Endothelial cell (in vitro differentiated cells): ENCODE measurements at regions not wholly inside any gene's neighbourhood (a gene's known extent, or its start where the extent isn't known, plus 50 kb on each side); places are given as distances from the start of the nearest gene placed in this dataset.

Source experiments
- DNase-seq: peaks from one replicate; pipeline ENCODE4 v3.0.0; 2021; ENCODE audit warnings: low spot score
- H3K27ac Mint-ChIP-seq: one replicate; pipeline ENCODE4 v1.8.0; 2021; ENCODE audit warnings: mixed read lengths, inconsistent platforms; ENCODE audit not compliant: unreplicated experiment
- H3K27me3 Mint-ChIP-seq: one replicate; pipeline ENCODE4 v1.8.0; 2021; ENCODE audit warnings: mild to moderate bottlenecking, moderate library complexity, mixed read lengths, inconsistent platforms; ENCODE audit not compliant: unreplicated experiment
- H3K36me3 Mint-ChIP-seq: one replicate; pipeline ENCODE4 v1.8.0; 2021; ENCODE audit warnings: mild to moderate bottlenecking, low read depth, mixed read lengths, inconsistent platforms; ENCODE audit not compliant: unreplicated experiment
- H3K4me1 Mint-ChIP-seq: one replicate; pipeline ENCODE4 v1.8.0; 2021; ENCODE audit warnings: mild to moderate bottlenecking, mixed read lengths, inconsistent platforms; ENCODE audit not compliant: unreplicated experiment
- H3K4me3 Mint-ChIP-seq: one replicate; pipeline ENCODE4 v1.8.0; 2021; ENCODE audit warnings: mild to moderate bottlenecking, mixed read lengths, inconsistent platforms; ENCODE audit not compliant: unreplicated experiment
- H3K9me3 Mint-ChIP-seq: one replicate; pipeline ENCODE4 v1.8.0; 2021; ENCODE audit warnings: mixed read lengths, inconsistent platforms; ENCODE audit not compliant: unreplicated experiment
- TF ChIP-seq, protein P1 (sequence below): fragments of 200-600 bp; sonication (generic); IDR thresholded peaks from one replicate; pipeline ENCODE4 v1.5.0; 2021; ENCODE audit warnings: antibody characterized with exemption; ENCODE audit not compliant: unreplicated experiment

DNA sequence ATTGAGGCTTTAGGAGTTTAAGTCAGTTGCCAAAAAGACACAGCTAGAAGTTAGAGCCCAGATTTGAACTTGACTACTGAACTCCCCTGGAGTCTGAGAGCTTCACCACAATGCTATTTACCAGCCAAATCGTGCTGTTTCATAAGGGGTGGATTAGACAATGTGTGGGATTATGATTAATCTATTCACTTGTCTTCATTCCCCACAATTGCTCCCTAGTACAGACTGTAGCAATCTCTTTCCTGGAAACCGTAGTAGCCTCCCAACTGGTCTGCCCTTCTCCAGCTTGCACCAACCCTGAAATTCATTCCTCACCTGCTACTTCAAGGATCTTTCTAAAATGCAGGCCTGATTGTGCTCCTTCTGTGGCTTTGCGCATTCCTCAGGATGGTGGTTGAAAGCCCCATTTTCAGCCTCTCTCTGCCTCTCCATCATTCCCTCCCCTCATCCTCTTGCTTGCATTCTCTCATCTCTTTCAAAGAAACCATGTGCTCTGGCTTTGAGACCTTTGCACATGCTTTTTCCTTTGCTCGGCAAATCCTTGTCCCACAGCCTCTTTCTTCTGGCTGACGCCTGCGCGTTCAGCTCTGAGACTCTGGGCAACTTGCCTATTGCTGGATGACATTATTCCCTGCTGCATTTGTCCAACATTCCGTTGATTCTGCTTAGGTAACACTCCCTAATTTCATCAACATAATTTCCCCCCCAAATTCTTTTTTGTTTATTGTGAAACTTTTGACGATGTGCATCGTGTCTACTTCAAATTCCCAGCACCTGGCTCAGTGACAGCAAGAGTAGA is 145.1 kb downstream of the ADRA2A start:
- TF ChIP-seq, protein P1, sequence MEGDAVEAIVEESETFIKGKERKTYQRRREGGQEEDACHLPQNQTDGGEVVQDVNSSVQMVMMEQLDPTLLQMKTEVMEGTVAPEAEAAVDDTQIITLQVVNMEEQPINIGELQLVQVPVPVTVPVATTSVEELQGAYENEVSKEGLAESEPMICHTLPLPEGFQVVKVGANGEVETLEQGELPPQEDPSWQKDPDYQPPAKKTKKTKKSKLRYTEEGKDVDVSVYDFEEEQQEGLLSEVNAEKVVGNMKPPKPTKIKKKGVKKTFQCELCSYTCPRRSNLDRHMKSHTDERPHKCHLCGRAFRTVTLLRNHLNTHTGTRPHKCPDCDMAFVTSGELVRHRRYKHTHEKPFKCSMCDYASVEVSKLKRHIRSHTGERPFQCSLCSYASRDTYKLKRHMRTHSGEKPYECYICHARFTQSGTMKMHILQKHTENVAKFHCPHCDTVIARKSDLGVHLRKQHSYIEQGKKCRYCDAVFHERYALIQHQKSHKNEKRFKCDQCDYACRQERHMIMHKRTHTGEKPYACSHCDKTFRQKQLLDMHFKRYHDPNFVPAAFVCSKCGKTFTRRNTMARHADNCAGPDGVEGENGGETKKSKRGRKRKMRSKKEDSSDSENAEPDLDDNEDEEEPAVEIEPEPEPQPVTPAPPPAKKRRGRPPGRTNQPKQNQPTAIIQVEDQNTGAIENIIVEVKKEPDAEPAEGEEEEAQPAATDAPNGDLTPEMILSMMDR, result no peak
- H3K27ac Mint-ChIP-seq, result no peak overlapping the region
- H3K9me3 Mint-ChIP-seq, result no peaks in the 10 kb centered on the region
- H3K36me3 Mint-ChIP-seq, result no peaks in the 10 kb centered on the region
- H3K4me3 Mint-ChIP-seq, result no peak overlapping the region
- no peaks in the 10 kb centered on the region for H3K4me1 Mint-ChIP-seq
- H3K27me3 Mint-ChIP-seq, result no peaks in the 10 kb centered on the region
- no peak for DNase-seq

DNA sequence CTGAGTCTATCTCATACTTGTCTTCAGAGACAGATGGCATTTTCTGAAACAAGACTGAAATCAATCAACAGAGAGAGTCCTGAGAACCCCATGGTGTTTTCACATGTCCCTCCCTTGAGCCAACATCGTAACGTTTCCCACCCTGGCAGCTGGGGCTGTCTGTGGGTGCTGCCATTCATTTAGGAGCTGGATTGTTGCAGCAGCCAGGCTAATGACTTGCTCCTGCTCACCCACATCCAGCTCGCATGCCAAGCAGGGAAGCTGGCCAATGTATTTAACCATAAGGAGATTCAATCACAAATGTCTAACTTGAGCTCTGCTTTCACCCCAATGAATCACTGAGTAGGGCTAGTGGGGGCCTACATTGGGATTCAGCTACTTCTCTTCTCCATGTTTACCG is 146.1 kb downstream of the ADRA2A start:
- Mint-ChIP-seq H3K27ac (no peak overlapping the region), H3K4me3 (no peak overlapping the region)
- no peak for DNase-seq

DNA sequence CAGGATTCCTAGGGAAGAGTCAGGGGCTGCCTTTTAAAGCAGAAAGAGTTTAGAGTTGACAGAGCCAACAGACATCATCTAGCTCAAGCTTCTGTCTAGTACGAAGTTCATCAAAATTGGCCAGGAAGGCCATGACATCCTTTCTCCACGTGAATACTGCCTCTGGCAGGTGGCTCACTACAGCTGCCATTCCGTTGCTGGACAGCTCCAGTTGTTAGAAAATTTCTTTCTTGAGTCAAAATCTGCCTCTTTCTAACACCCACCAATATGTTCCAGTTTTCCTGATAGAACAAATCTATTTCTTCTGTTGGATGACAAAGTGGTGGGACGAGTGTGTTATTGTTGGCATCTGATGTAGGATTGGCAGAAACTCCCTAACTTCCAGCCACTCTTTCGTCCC is 154.9 kb downstream of the ADRA2A start:
- H3K36me3 Mint-ChIP-seq, result no peaks in the 10 kb centered on the region
- TF ChIP-seq, protein P1, result no peak
- no peaks in the 10 kb centered on the region for H3K9me3 Mint-ChIP-seq
- DNase-seq, result no peak
- no peak overlapping the region for H3K27ac Mint-ChIP-seq
- H3K27me3 Mint-ChIP-seq, result no peaks in the 10 kb centered on the region
- no peak overlapping the region for H3K4me3 Mint-ChIP-seq
- H3K4me1 Mint-ChIP-seq, result peaks cover 4% of the 10 kb centered on the region

More for the DNA sequence above, 146.1 kb downstream of the ADRA2A start:
- no peaks in the 10 kb centered on the region for H3K4me1 Mint-ChIP-seq
- H3K27me3 Mint-ChIP-seq, result no peaks in the 10 kb centered on the region
- no peaks in the 10 kb centered on the region for H3K9me3 Mint-ChIP-seq
- TF ChIP-seq, protein P1, result no peak
- no peaks in the 10 kb centered on the region for H3K36me3 Mint-ChIP-seq

DNA sequence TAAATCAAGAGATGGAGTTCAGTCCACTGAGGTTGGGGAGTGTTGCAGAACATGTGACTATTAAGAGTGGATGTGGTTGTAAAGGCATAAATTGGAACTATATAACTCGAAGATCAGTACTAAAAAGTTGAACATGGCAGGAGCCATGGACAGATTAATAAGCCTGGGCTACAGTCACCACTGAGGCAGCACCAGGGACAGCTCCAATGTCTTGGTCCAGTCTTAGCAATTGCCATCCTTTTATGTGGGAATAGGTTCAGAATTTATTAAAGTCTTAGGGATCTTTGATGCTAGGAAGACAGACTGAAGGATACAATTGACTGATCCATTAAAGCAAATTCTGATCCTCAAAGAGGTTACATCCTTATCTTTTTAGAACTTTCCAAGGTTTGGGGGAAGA is 156.6 kb downstream of the ADRA2A start:
- peaks cover 4% of the 10 kb centered on the region for H3K4me1 Mint-ChIP-seq
- H3K36me3 Mint-ChIP-seq, result no peaks in the 10 kb centered on the region
- no peak overlapping the region for H3K27ac Mint-ChIP-seq
- peak; percentile 42 for DNase-seq
- H3K27me3 Mint-ChIP-seq, result no peaks in the 10 kb centered on the region
- no peaks in the 10 kb centered on the region for H3K9me3 Mint-ChIP-seq
- H3K4me3 Mint-ChIP-seq, result no peak overlapping the region
- TF ChIP-seq, protein P1, result no peak

DNA sequence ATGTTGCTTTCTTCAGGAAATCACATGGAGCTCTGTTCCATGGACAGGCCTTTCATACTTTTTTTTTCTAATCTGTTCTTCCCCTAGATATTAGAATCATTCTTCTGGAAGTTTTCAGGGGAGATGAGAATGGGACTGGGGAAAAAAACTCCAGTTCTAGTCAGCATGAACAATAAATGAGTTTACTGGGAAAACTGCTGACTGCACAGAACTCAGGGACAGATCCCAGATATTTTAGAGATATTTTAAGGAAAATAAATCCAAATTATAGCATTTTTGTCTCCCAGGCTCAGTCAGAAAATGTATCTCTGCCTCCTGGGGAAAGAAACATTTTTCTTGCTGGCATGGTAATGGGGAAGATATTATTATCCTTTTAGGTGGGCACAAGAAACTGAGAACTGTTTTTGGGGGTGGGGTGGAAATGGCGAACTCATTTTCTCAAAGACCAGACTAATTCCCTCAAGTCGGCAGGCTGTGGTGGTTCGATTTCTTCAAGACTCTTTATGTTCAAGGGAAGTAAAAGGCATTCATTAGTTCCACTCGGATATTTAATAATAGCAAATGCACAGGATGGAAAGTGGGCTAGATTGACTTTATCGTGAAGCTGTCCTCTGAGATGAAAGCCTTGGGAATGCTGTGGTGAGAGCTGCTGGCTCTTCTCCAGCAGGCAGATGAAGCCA is 157.5 kb downstream of the ADRA2A start:
- no peak overlapping the region for H3K4me3 Mint-ChIP-seq
- TF ChIP-seq, protein P1, result no peak
- DNase-seq, result no peak
- H3K36me3 Mint-ChIP-seq, result no peaks in the 10 kb centered on the region
- no peak overlapping the region for H3K27ac Mint-ChIP-seq
- no peaks in the 10 kb centered on the region for H3K27me3 Mint-ChIP-seq
- peaks cover 4% of the 10 kb centered on the region for H3K4me1 Mint-ChIP-seq
- no peaks in the 10 kb centered on the region for H3K9me3 Mint-ChIP-seq
